RWPE1 (cell line): ENCODE measurements at regions not wholly inside any gene's neighbourhood (a gene's known extent, or its start where the extent isn't known, plus 50 kb on each side); places are given as distances from the start of the nearest gene placed in this dataset.

Experiments used
- CTCF ChIA-PET: fragments of 350-600 bp; sonication (Branson Sonifier 250); formaldehyde crosslinking; extraction: SDS; loops from one replicate; lab custom pipeline; 2021; lab: Yijun Ruan, JAX
- POLR2A ChIA-PET: fragments of 400-600 bp; formaldehyde crosslinking; extraction: SDS; loops from one replicate; lab custom pipeline; 2020; ENCODE audit warnings: antibody characterized with exemption; ENCODE audit not compliant: low non-redundant PET; lab: Yijun Ruan, JAX
- DNase-seq: peaks from one replicate; pipeline ENCODE4 v3.0.0; 2012; ENCODE audit warnings: low spot score
- H3K27ac ChIP-seq: fragments of 450-650 bp; 2 replicates; pipeline ENCODE4 v1.5.1; 2017
- CTCF ChIP-seq: fragments of 450-650 bp; conservative IDR thresholded peaks from 2 replicates; pipeline ENCODE4 v1.5.1; 2017; ENCODE audit warnings: low read depth, mild to moderate bottlenecking

- H3K27ac ChIP-seq = no peak overlapping the region
- POLR2A ChIA-PET = no interaction called here
- no peak for DNase-seq
- TF ChIP-seq CTCF = no peak
- CTCF ChIA-PET = no interaction called here
Measured at GRCh38 chr9:71624728-71625127, 143.6 kb downstream of the CEMIP2 start.

- no peak overlapping the region for H3K27ac ChIP-seq
- DNase-seq = no peak
- no peak for TF ChIP-seq CTCF
- ChIA-PET POLR2A (no interaction called here), CTCF (interaction anchor here (0.6 kb wide), 1 partner anchor 1733 kb away, joined by 3 read pairs; no protein-coding TSS in a partner anchor)
Measured at GRCh38 chr9:71620746-71621145, 147.6 kb downstream of the CEMIP2 start.

- POLR2A ChIA-PET = no interaction called here
- no peak overlapping the region for H3K27ac ChIP-seq
- no peak for DNase-seq
- no peak for TF ChIP-seq CTCF
- CTCF ChIA-PET = no interaction called here
Measured at GRCh38 chr9:71620331-71620730, 148.0 kb downstream of the CEMIP2 start.

GRCh38 chr9:71619926-71620325 lies 148.4 kb downstream of the CEMIP2 start:
- ChIA-PET CTCF (no interaction called here), POLR2A (no interaction called here)
- no peak overlapping the region for H3K27ac ChIP-seq
- no peak for DNase-seq
- TF ChIP-seq CTCF = no peak

- H3K27ac ChIP-seq = no peak overlapping the region
- no peak for DNase-seq
- CTCF ChIA-PET = interaction anchor here (0.6 to 1.3 kb wide), 4 partner anchors 9 to 330 kb away, joined by 3 read pairs; no protein-coding TSS in a partner anchor
- no peak for TF ChIP-seq CTCF
- POLR2A ChIA-PET = no interaction called here
Measured at GRCh38 chr9:71614409-71615010, 153.8 kb downstream of the CEMIP2 start.

- no peak for TF ChIP-seq CTCF
- CTCF ChIA-PET = interaction anchor here (0.5 to 1.0 kb wide), 2 partner anchors 15 to 193 kb away, joined by 4 to 5 read pairs; no protein-coding TSS in a partner anchor
- POLR2A ChIA-PET = no interaction called here
- no peak for DNase-seq
- H3K27ac ChIP-seq = no peak overlapping the region
Measured at GRCh38 chr9:71612889-71613288, 155.4 kb downstream of the CEMIP2 start.
